H1 (cell line): ENCODE measurements at regions not wholly inside any gene's neighbourhood (a gene's known extent, or its start where the extent isn't known, plus 50 kb on each side); places are given as distances from the start of the nearest gene placed in this dataset.

Source experiments
- CTCF ChIA-PET: fragments of 300-600 bp; sonication (Branson Sonifier 250); formaldehyde crosslinking; loops from one replicate; lab custom pipeline; 2021; ENCODE audit not compliant: partially characterized antibody; lab: Charles Lee
- POLR2A ChIA-PET: fragments of 300-600 bp; sonication (Branson Sonifier 250); formaldehyde crosslinking; loops from one replicate; lab custom pipeline; 2021; ENCODE audit warnings: inconsistent platforms; ENCODE audit not compliant: partially characterized antibody; lab: Charles Lee
- DNase-seq, 2 experiments: peaks; one replicate each; pipeline versions ENCODE4 v3.0.0 to v3.0.0-alpha.2; 2010 to 2022; ENCODE audit warnings: low spot score in 2 of 2, low read depth in 1 of 2, mixed read lengths in 1 of 2
- FAIRE-seq: peaks from 2 replicates; lab custom pipeline; 2011; peaks lifted over from hg19 to GRCh38; lab: Jason Lieb, UNC
- H2AFZ ChIP-seq: 2 replicates; pipeline ENCODE4 v1.8.1; 2012; ENCODE audit warnings: low read length, inconsistent platforms
- H2AK5ac ChIP-seq: 2 replicates; pipeline ENCODE4 v1.6.1; 2013; ENCODE audit warnings: low read depth, low read length
- H2BK120ac ChIP-seq: replicated peaks from 2 replicates; pipeline ENCODE3; 2013; ENCODE audit warnings: low read depth, low read length, inconsistent platforms
- H2BK12ac ChIP-seq: 2 replicates; pipeline ENCODE4 v1.6.1; 2013; ENCODE audit warnings: low read depth, low read length
- H2BK15ac ChIP-seq: 2 replicates; pipeline ENCODE4 v1.6.1; 2013; ENCODE audit warnings: low read length
- H2BK20ac ChIP-seq: 2 replicates; pipeline ENCODE4 v1.6.1; 2013; ENCODE audit warnings: low read length
- H2BK5ac ChIP-seq: 2 replicates; pipeline ENCODE4 v1.6.1; 2013; ENCODE audit warnings: low read depth, low read length
- H3K14ac ChIP-seq: 2 replicates; pipeline ENCODE4 v1.6.1; 2013; ENCODE audit warnings: inconsistent platforms; ENCODE audit not compliant: insufficient read length
- H3K18ac ChIP-seq: 2 replicates; pipeline ENCODE4 v1.6.1; 2013; ENCODE audit warnings: low read length; ENCODE audit errors: extremely low read depth
- H3K23ac ChIP-seq: 2 replicates; pipeline ENCODE4 v1.6.1; 2013; ENCODE audit warnings: inconsistent platforms; ENCODE audit not compliant: insufficient read length
- H3K23me2 ChIP-seq: 2 replicates; pipeline ENCODE4 v1.6.1; 2013; ENCODE audit warnings: low read depth, low read length
- H3K27ac ChIP-seq: 2 replicates; pipeline ENCODE4 v1.6.1; 2011; ENCODE audit warnings: low read depth, low read length, inconsistent platforms
- H3K27me3 ChIP-seq, 4 experiments: replicated peaks in 1 of 4; 1 replicate in 1 of 4; 2 replicates in 3 of 4; pipeline versions ENCODE4 v1.6.1 to v1.8.1; 2011 to 2013; ENCODE audit warnings: low read length in 3 of 4, mild to moderate bottlenecking in 3 of 4, inconsistent platforms in 2 of 4, mixed read lengths in 2 of 4, moderate library complexity in 1 of 4; ENCODE audit not compliant: control insufficient read depth in 3 of 4, insufficient read depth in 3 of 4; ENCODE audit errors: extremely low read depth in 1 of 4
- H3K36me3 ChIP-seq, 4 experiments: 2 replicates each; pipeline versions ENCODE4 v1.6.1 to v1.8.1; 2011 to 2013; ENCODE audit warnings: mild to moderate bottlenecking in 4 of 4, low read length in 3 of 4, moderate library complexity in 2 of 4, control low read depth in 1 of 4, inconsistent platforms in 1 of 4; ENCODE audit not compliant: insufficient read depth in 4 of 4, control insufficient read depth in 2 of 4
- H3K4ac ChIP-seq: replicated peaks from 2 replicates; pipeline ENCODE3; 2013; ENCODE audit warnings: low read length, low read depth, mixed read lengths, inconsistent platforms; ENCODE audit not compliant: insufficient read length
- H3K4me1 ChIP-seq, 4 experiments: replicated peaks in 1 of 4; 1 replicate in 1 of 4; 2 replicates in 3 of 4; pipeline versions ENCODE4 v1.6.1 to v1.8.1; 2011 to 2013; ENCODE audit warnings: low read length in 3 of 4, inconsistent platforms in 2 of 4, mixed read lengths in 1 of 4; ENCODE audit not compliant: insufficient read depth in 4 of 4, control insufficient read depth in 3 of 4
- H3K4me2 ChIP-seq, 2 experiments: 2 replicates each; pipeline versions ENCODE4 v1.6.1 to v1.8.1; 2011 to 2013; ENCODE audit warnings: low read depth in 2 of 2, low read length in 2 of 2, control low read depth in 1 of 2, inconsistent platforms in 1 of 2, mild to moderate bottlenecking in 1 of 2; ENCODE audit not compliant: insufficient read depth in 1 of 2
- H3K4me3 ChIP-seq, 4 experiments: fragments of 200-600, 300-600 bp in 1 of 4; sonication (generic), shearing (Covaris generic), sonication (Bioruptor Twin) in 1 of 4; 2 replicates each; pipeline versions ENCODE4 v1.5.1 to v1.8.1; 2011 to 2016; ENCODE audit warnings: low read length in 4 of 4, low read depth in 3 of 4, control low read depth in 2 of 4, inconsistent platforms in 2 of 4, mild to moderate bottlenecking in 2 of 4, mixed read lengths in 1 of 4, moderate library complexity in 1 of 4; ENCODE audit not compliant: insufficient read depth in 2 of 4; ENCODE audit errors: extremely low read depth in 1 of 4
- H3K56ac ChIP-seq: replicated peaks from 2 replicates; pipeline ENCODE3; 2013; ENCODE audit warnings: low read depth, mild to moderate bottlenecking, mixed read lengths, low read length, inconsistent platforms; ENCODE audit not compliant: insufficient read length
- H3K79me1 ChIP-seq: 2 replicates; pipeline ENCODE4 v1.6.1; 2013; ENCODE audit warnings: low read depth, low read length, control low read depth
- H3K79me2 ChIP-seq, 2 experiments: 2 replicates each; pipeline versions ENCODE4 v1.6.1 to v1.8.1; 2012 to 2013; ENCODE audit warnings: low read length in 2 of 2, mild to moderate bottlenecking in 2 of 2, inconsistent platforms in 1 of 2; ENCODE audit not compliant: insufficient read depth in 2 of 2, control insufficient read depth in 1 of 2
- H3K9ac ChIP-seq, 4 experiments: replicated peaks in 1 of 4; 1 replicate in 1 of 4; 2 replicates in 3 of 4; pipeline versions ENCODE4 v1.6.1 to v1.8.1; 2011 to 2013; ENCODE audit warnings: low read depth in 3 of 4, low read length in 3 of 4, control low read depth in 2 of 4, mild to moderate bottlenecking in 2 of 4, moderate library complexity in 2 of 4, inconsistent platforms in 1 of 4; ENCODE audit errors: extremely low read depth in 1 of 4
- H3K9me3 ChIP-seq, 2 experiments: 2 replicates each; pipeline versions ENCODE4 v1.6.1 to v1.8.1; 2012 to 2013; ENCODE audit warnings: mild to moderate bottlenecking in 2 of 2, moderate library complexity in 2 of 2, control low read depth in 1 of 2, inconsistent platforms in 1 of 2, low read depth in 1 of 2, low read length in 1 of 2, mixed read lengths in 1 of 2; ENCODE audit not compliant: insufficient read depth in 2 of 2
- H4K20me1 ChIP-seq, 2 experiments: replicated peaks in 1 of 2; 2 replicates each; pipeline versions ENCODE3 to v1.8.1; 2011 to 2013; ENCODE audit warnings: inconsistent platforms in 2 of 2, low read length in 2 of 2, mild to moderate bottlenecking in 1 of 2; ENCODE audit not compliant: insufficient read depth in 2 of 2, control insufficient read depth in 1 of 2
- H4K5ac ChIP-seq: 2 replicates; pipeline ENCODE4 v1.6.1; 2013; ENCODE audit warnings: low read length, low read depth, mixed read lengths, inconsistent platforms; ENCODE audit not compliant: insufficient read length
- H4K8ac ChIP-seq: 2 replicates; pipeline ENCODE4 v1.8.0; 2013; ENCODE audit warnings: mild to moderate bottlenecking, moderate library complexity, low read length, inconsistent platforms; ENCODE audit not compliant: insufficient read depth; ENCODE audit errors: extremely low read depth
- H4K91ac ChIP-seq: replicated peaks from 2 replicates; pipeline ENCODE3; 2013; ENCODE audit warnings: low read length, mixed read lengths, inconsistent platforms; ENCODE audit not compliant: insufficient read length
- CHD1 ChIP-seq: IDR thresholded peaks from 2 replicates; pipeline ENCODE4 v1.6.1; 2012; ENCODE audit warnings: low read depth, low read length, improper control_type of control experiment
- CREB1 ChIP-seq: IDR thresholded peaks from 2 replicates; pipeline ENCODE4 v1.6.1; 2012; ENCODE audit warnings: inconsistent platforms
- KDM4A ChIP-seq: IDR thresholded peaks from one replicate; pipeline ENCODE4 v1.7.1; 2012; ENCODE audit warnings: low read depth, mild to moderate bottlenecking, moderate library complexity, low read length, inconsistent platforms; ENCODE audit not compliant: severe bottlenecking
- PHF8 ChIP-seq: fragments of 200-600 bp; sonication (generic); conservative IDR thresholded peaks from 2 replicates; pipeline ENCODE4 v1.7.1; 2012; ENCODE audit warnings: low read depth, mild to moderate bottlenecking, inconsistent platforms, low read length, moderate library complexity
- SUZ12 ChIP-seq: fragments of 200-600 bp; sonication (generic); IDR thresholded peaks from 2 replicates; pipeline ENCODE4 v1.6.1; 2012; ENCODE audit warnings: mild to moderate bottlenecking, inconsistent platforms, low read length, moderate library complexity, mixed read lengths
- WGBS, 2 experiments: shearing (Covaris generic) in 1 of 2; methylation state at CpG; one replicate each; pipeline versions ENCODE4 v1.1.6 to v1.1.7; 2013 to 2015; ENCODE audit warnings: low lambda C conversion rate in 2 of 2, mixed read lengths in 2 of 2, inconsistent platforms in 1 of 2, low coverage in 1 of 2, missing lambda C conversion rate in 1 of 2; ENCODE audit not compliant: insufficient replicate concordance in 2 of 2, insufficient coverage in 1 of 2, insufficient read length in 1 of 2; ENCODE audit errors: extremely low coverage in 1 of 2, missing lambda C conversion rate in 1 of 2; 5-methylcytosine and 5-hydroxymethylcytosine counted together

GRCh38 chr1:101162300-101162699 lies 74.5 kb upstream of the S1PR1 start:
- H3K14ac ChIP-seq, result no peak overlapping the region
- TF ChIP-seq SUZ12, result no peak
- no peak for TF ChIP-seq PHF8
- no peak for TF ChIP-seq CHD1
- TF ChIP-seq CREB1, result no peak
- TF ChIP-seq KDM4A, result no peak

More at GRCh38 chr1:101162300-101162699, 74.5 kb upstream of the S1PR1 start:
- Histone ChIP-seq H2BK20ac (no peak overlapping the region), H3K4me2 (no peak overlapping the region), H2BK15ac (no peak overlapping the region), H3K9ac (no peak overlapping the region), H3K79me2 (no peaks in the 10 kb centered on the region), H4K20me1 (no peaks in the 10 kb centered on the region), H2BK5ac (no peak overlapping the region), H4K8ac (no peak overlapping the region), H3K27ac (no peak overlapping the region), H3K4ac (no peak overlapping the region), H3K4me1 (peaks cover 0 to 5% (median 0%) of the 10 kb centered on the region in 4 experiments; a peak in 1 of 7 replicates), H3K79me1 (no peaks in the 10 kb centered on the region), H2BK12ac (no peak overlapping the region), H4K5ac (no peak overlapping the region), H3K23me2 (no peaks in the 10 kb centered on the region), H2AK5ac (no peak overlapping the region), H3K4me3 (no peak overlapping the region), H2BK120ac (no peak overlapping the region), H2AFZ (no peak overlapping the region), H3K56ac (no peak overlapping the region), H3K23ac (no peak overlapping the region), H3K27me3 (no peaks in the 10 kb centered on the region), H4K91ac (no peak overlapping the region), H3K18ac (no peak overlapping the region), H3K9me3 (no peaks in the 10 kb centered on the region), H3K36me3 (no peaks in the 10 kb centered on the region)
- ChIA-PET CTCF (no interaction called here), POLR2A (no interaction called here)
- WGBS, 2 experiments, result 93% methylated on average over 3 of the region's 3 CpGs; no CpG with 5 or more reads in 1 of the 2 experiments
- no peak for FAIRE-seq
- DNase-seq, result no peak
